AG04450 (cell line): ENCODE measurements at regions not wholly inside any gene's neighbourhood (a gene's known extent, or its start where the extent isn't known, plus 50 kb on each side); places are given as distances from the start of the nearest gene placed in this dataset.
"Not testable (repeated sequence)": the region's sequence is repeated elsewhere in the genome, so short reads cannot be mapped to it uniquely, and the experiment has no call there.

Source experiments
- CTCF ChIA-PET: fragments of 300-600, 350-600 bp; formaldehyde crosslinking; extraction: SDS; loops from one replicate; lab custom pipeline; 2022; ENCODE audit warnings: antibody characterized with exemption, inconsistent platforms; lab: Charles Lee
- POLR2A ChIA-PET: fragments of 350-600 bp; formaldehyde crosslinking; extraction: SDS; loops from one replicate; lab custom pipeline; 2021; ENCODE audit warnings: antibody characterized with exemption, inconsistent platforms; lab: Yijun Ruan, JAX
- DNase-seq: peaks from one replicate; pipeline ENCODE4 v3.0.0-alpha.2; 2011; ENCODE audit warnings: low read depth, low spot score
- H3K27ac ChIP-seq: one replicate; pipeline ENCODE4 v1.5.1; 2012; ENCODE audit warnings: low read depth, low read length, control low read depth
- H3K27me3 ChIP-seq: one replicate; pipeline ENCODE4 v1.6.0; 2012; ENCODE audit warnings: low read length; ENCODE audit not compliant: control insufficient read depth, insufficient read depth
- H3K4me3 ChIP-seq: 2 replicates; pipeline ENCODE4 v1.5.1; 2011; ENCODE audit warnings: mild to moderate bottlenecking, low read depth, low read length, control low read depth
- H3K9me3 ChIP-seq: 2 replicates; pipeline ENCODE4 v1.5.1; 2012; ENCODE audit warnings: low read length; ENCODE audit not compliant: control insufficient read depth, insufficient read depth
- CTCF ChIP-seq: IDR thresholded peaks from 2 replicates; pipeline ENCODE4 v1.5.1; 2011; ENCODE audit warnings: low read depth, low read length, control low read depth, inconsistent platforms

- POLR2A ChIA-PET: no interaction called here
- H3K27ac ChIP-seq: no peak overlapping the region
- no peak for DNase-seq
- CTCF ChIA-PET: no interaction called here
- H3K4me3 ChIP-seq: no peak overlapping the region
- no peak for TF ChIP-seq CTCF
- H3K27me3 ChIP-seq: no peaks in the 10 kb centered on the region
- peaks cover 12% of the 10 kb centered on the region for H3K9me3 ChIP-seq
These were observed 1007.6 kb downstream of the DNAJB9 start for GRCh38 chr7:109577265-109577664.

- ChIA-PET CTCF (no interaction called here), POLR2A (no interaction called here)
- H3K4me3 ChIP-seq: no peak overlapping the region
- no peak for DNase-seq
- H3K9me3 ChIP-seq: peaks cover 19% of the 10 kb centered on the region
- H3K27me3 ChIP-seq: no peaks in the 10 kb centered on the region
- TF ChIP-seq CTCF: no peak
- H3K27ac ChIP-seq: no peak overlapping the region
These were observed 1010.2 kb downstream of the DNAJB9 start for GRCh38 chr7:109579901-109580300.

DNA sequence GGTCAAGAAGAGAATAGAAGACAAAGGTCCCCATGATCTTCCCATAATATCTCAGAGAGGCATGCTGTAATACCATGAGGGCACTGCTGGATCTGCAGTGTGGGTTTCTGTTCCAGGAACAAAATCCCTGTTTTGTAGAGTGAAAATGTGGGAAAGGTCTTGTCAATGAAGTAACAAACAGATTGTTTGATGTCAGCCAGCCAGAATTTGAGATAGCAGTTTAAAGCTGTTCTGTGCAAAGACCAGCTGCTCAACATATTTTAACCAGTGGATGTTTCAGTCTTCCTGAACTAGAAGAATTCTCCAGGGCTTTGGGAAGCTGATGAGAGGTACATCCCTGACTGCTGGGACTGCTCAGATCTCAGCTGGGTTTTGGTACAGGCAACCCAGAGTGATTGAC, 1012.5 kb downstream of the DNAJB9 start:
- CTCF ChIA-PET: no interaction called here
- no peak for TF ChIP-seq CTCF
- POLR2A ChIA-PET: no interaction called here
- Histone ChIP-seq H3K27ac (no peak overlapping the region), H3K9me3 (peaks cover 19% of the 10 kb centered on the region), H3K27me3 (no peaks in the 10 kb centered on the region), H3K4me3 (no peak overlapping the region)
- no peak for DNase-seq

GRCh38 chr7:109596948-109597347, 1027.3 kb downstream of the DNAJB9 start:
- DNase-seq, H3K27ac ChIP-seq, POLR2A ChIA-PET, CTCF ChIA-PET, H3K9me3 ChIP-seq, H3K4me3 ChIP-seq, H3K27me3 ChIP-seq: not testable (repeated sequence)

- no peak for DNase-seq
- ChIA-PET POLR2A (no interaction called here), CTCF (no interaction called here)
- Histone ChIP-seq H3K27ac (no peak overlapping the region), H3K9me3 (peaks cover 4% of the 10 kb centered on the region; the same call in 1 of the 2 replicates), H3K27me3 (no peaks in the 10 kb centered on the region), H3K4me3 (no peak overlapping the region)
- TF ChIP-seq CTCF: no peak
These were observed 1042.0 kb downstream of the DNAJB9 start for GRCh38 chr7:109611656-109612055.

- ChIA-PET CTCF (no interaction called here), POLR2A (no interaction called here)
- no peak for TF ChIP-seq CTCF
- H3K27ac ChIP-seq: no peak overlapping the region
- DNase-seq: no peak
- H3K4me3 ChIP-seq: no peak overlapping the region
- peaks cover 9% of the 10 kb centered on the region for H3K9me3 ChIP-seq
- no peaks in the 10 kb centered on the region for H3K27me3 ChIP-seq
These were observed 1046.9 kb downstream of the DNAJB9 start for GRCh38 chr7:109616551-109617069.
